ENCODE measurements at regions not wholly inside any gene's neighbourhood (a gene's known extent, or its start where the extent isn't known, plus 50 kb on each side); places are given as distances from the start of the nearest gene placed in this dataset.

DNA sequence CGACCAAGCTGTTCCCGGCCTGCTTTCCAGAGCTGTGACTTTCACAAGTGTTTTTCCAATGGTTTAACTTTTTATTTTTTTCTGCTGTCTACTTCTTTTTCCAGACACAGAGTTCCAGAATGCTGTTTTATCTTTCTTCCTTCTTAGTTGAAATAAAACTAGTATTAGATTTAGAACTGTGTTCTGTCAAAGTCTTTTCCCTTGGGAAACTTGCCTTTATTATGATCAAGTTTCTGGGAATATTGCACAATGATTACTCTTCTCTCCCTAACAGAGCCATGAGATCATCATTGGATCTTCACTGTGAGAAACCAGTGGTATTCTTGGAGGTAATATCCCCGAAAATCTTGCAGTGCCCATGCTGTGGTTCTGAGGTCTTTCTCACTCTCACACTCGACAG lies 104.9 kb upstream of the KCND2 start:
- no peak overlapping the region for H3K4me3 ChIP-seq (ENCODE audit: low read length)
- DNase-seq (ENCODE audit: low read depth) = no peak
- no peak for TF ChIP-seq CTCF (conservative IDR thresholded peaks at IDR 0.05; ENCODE audit: low read depth, low read length)

DNA sequence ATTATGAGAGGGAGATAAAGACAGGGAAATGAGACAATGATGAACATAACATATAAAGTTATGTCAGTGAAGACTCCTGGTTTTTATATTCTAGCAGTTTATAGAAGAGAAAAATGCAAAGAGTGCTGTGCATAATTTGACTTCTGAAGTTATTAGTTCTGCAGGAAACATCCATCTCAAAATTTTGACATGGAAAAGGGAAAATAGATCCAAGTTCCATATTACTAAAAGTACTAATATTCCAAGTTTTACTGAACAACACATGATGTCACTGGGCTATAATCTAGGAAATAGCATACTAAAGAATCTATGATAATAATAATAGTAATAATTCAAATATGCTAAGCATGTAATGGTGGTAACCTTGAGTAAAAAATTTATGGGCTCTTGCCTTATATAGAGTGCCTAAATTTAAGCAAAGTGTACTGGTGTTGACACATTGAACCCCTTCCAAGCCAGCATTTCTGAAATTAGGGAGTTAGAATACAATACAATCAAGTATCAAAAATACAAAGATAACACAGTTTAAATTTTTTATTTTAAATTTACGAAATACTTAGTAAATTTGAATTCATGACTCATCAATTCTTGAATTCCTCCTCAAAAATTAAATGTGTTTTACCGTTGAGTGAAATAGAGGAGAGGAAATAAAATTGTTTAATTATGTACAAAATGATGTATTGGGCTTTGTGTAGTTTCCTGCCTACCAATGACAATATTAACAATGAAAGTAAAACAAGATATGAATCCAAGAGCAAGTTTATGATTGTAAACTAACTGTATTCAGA lies 102.8 kb upstream of the KCND2 start:
- TF ChIP-seq CTCF (conservative IDR thresholded peaks at IDR 0.05; ENCODE audit: low read depth, low read length) = no peak
- no peak for DNase-seq (ENCODE audit: low read depth)
- no peak overlapping the region for H3K4me3 ChIP-seq (ENCODE audit: low read length)

DNA sequence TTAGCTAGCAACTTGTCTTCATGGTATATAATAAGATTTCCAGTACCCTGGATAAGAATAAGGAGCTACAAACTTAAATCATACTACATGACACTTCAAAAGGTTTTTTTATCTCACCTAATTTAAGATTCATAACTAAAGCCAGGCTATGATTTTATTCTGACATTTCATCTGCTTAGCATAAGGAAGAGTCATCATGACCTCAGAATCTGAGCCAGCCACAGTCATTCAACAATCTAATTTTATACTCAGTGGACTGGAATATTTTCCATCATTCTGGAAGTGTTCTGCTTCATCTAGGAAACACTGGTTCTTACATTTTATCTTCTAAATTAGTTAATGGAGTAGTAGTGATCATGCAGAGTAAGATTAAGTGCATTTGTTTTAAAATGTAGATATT lies 102.1 kb upstream of the KCND2 start:
- no peak for TF ChIP-seq CTCF (conservative IDR thresholded peaks at IDR 0.05; ENCODE audit: low read depth, low read length)
- no peak overlapping the region for H3K4me3 ChIP-seq (ENCODE audit: low read length)
- DNase-seq (ENCODE audit: low read depth) = no peak

DNA sequence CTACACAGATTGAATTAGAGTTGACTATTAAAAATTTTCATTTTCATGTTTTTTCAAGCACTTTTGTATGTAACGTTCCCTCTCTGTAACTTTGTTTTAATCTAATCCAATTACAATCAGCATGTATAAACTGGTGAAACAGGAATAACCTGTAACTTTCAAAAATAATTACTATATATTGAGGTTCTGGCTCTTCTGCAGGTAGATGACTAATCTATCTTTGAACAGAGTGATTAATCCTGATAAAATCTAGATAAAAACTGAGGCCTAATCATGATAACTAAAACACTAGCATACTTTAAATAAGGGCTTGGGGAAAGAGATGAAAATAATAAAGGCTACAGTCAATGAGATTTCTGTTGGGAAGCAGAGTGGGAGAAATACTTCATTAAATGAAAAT lies 101.6 kb upstream of the KCND2 start:
- DNase-seq (ENCODE audit: low read depth) = no peak
- H3K4me3 ChIP-seq (ENCODE audit: low read length) = no peak overlapping the region
- no peak for TF ChIP-seq CTCF (conservative IDR thresholded peaks at IDR 0.05; ENCODE audit: low read depth, low read length)

DNA sequence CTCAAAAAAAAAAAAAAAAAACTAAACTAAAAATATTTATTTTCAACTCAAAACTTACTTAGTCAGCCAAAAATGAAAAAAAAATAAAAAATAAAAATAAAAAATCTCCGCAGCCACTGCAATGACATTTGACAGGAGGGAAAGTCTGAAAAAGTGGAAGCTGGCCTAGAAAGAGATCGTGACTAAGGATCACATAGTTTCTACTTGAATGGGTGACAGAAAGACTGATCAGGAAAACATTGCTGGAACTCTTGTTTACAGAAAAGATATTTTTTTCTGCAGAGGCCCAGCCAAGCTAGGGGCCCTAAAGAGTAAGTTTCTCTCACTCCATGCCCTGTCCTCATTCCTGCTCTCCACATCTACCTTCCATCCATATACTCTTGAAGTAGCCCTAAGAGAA lies 92.8 kb upstream of the KCND2 start:
- no peak for DNase-seq (ENCODE audit: low read depth)
- no peak for TF ChIP-seq CTCF (conservative IDR thresholded peaks at IDR 0.05; ENCODE audit: low read depth, low read length)
- no peak overlapping the region for H3K4me3 ChIP-seq (ENCODE audit: low read length)

DNA sequence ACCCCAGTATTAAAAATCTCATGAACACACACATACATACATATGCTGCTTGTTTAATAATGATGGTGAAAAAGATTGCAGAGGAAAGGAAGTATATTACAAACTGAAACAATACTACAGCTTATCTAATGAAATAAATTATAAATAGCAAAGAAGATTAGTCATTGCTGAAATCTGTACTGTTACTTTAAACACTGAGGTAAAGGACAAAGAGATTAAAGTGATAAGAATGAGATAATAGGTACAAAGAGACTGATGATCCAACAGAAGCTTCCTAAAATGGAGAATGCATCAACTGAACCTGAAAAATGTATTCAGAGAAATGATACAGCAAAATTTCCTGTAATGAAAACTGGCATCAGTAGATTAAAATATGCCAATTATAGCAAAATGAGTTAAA lies 91.5 kb upstream of the KCND2 start:
- TF ChIP-seq CTCF (conservative IDR thresholded peaks at IDR 0.05; ENCODE audit: low read depth, low read length) = no peak
- no peak for DNase-seq (ENCODE audit: low read depth)
- H3K4me3 ChIP-seq (ENCODE audit: low read length) = no peak overlapping the region

- no peak for DNase-seq (ENCODE audit: low read depth)
- no peak for TF ChIP-seq CTCF (conservative IDR thresholded peaks at IDR 0.05; ENCODE audit: low read depth, low read length)
- no peak overlapping the region for H3K4me3 ChIP-seq (ENCODE audit: low read length)
Measured at GRCh38 chr7:120184866-120185265, 88.1 kb upstream of the KCND2 start.

All from retinal pigment epithelial cell (primary cell).